ENCODE measurements at regions not wholly inside any gene's neighbourhood (a gene's known extent, or its start where the extent isn't known, plus 50 kb on each side); places are given as distances from the start of the nearest gene placed in this dataset.

- TF ChIP-seq FOS (IDR thresholded peaks at IDR 0.05; ENCODE audit: low read depth, low read length) (no peak), RAD21 (IDR thresholded peaks at IDR 0.05; ENCODE audit: low read length) (no peak), RFX5 (IDR thresholded peaks at IDR 0.05; ENCODE audit: low read depth, low read length) (no peak), POLR2A (IDR thresholded peaks at IDR 0.05; ENCODE audit: low read depth, low read length) (no peak), MAZ (IDR thresholded peaks at IDR 0.05; ENCODE audit: borderline replicate concordance, low read depth, low read length) (no peak)
- TF ChIP-seq, protein P1, sequence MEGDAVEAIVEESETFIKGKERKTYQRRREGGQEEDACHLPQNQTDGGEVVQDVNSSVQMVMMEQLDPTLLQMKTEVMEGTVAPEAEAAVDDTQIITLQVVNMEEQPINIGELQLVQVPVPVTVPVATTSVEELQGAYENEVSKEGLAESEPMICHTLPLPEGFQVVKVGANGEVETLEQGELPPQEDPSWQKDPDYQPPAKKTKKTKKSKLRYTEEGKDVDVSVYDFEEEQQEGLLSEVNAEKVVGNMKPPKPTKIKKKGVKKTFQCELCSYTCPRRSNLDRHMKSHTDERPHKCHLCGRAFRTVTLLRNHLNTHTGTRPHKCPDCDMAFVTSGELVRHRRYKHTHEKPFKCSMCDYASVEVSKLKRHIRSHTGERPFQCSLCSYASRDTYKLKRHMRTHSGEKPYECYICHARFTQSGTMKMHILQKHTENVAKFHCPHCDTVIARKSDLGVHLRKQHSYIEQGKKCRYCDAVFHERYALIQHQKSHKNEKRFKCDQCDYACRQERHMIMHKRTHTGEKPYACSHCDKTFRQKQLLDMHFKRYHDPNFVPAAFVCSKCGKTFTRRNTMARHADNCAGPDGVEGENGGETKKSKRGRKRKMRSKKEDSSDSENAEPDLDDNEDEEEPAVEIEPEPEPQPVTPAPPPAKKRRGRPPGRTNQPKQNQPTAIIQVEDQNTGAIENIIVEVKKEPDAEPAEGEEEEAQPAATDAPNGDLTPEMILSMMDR (conservative IDR thresholded peaks at IDR 0.05; ENCODE audit: low read depth, low read length), result no peak
- TF ChIP-seq, protein P2, sequence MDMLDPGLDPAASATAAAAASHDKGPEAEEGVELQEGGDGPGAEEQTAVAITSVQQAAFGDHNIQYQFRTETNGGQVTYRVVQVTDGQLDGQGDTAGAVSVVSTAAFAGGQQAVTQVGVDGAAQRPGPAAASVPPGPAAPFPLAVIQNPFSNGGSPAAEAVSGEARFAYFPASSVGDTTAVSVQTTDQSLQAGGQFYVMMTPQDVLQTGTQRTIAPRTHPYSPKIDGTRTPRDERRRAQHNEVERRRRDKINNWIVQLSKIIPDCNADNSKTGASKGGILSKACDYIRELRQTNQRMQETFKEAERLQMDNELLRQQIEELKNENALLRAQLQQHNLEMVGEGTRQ (IDR thresholded peaks at IDR 0.05; ENCODE audit: low read depth, low read length), result no peak
Measured at GRCh38 chr7:119288416-119288815, 984.6 kb upstream of the KCND2 start.

Measured in IMR-90 (cell line).